ENCODE measurements at regions not wholly inside any gene's neighbourhood (a gene's known extent, or its start where the extent isn't known, plus 50 kb on each side); places are given as distances from the start of the nearest gene placed in this dataset.

- no peak overlapping the region for H3K4me2 ChIP-seq (ENCODE audit: low read depth, low read length)
- H3K9ac ChIP-seq (ENCODE audit: insufficient read depth, low read depth, low read length), result no peak overlapping the region
- TF ChIP-seq MYNN (CRISPR knock-in tag; IDR thresholded peaks at IDR 0.05; ENCODE audit: low read depth) (no peak), BCL3 (CRISPR knock-in tag; IDR thresholded peaks at IDR 0.05) (no peak), ZNF451 (CRISPR knock-in tag; IDR thresholded peaks at IDR 0.05) (no peak), PRDM10 (CRISPR knock-in tag; IDR thresholded peaks at IDR 0.05; ENCODE audit: low read depth) (no peak), NFE2L1 (CRISPR knock-in tag; IDR thresholded peaks at IDR 0.05; ENCODE audit: borderline replicate concordance) (no peak), RXRB (CRISPR knock-in tag; IDR thresholded peaks at IDR 0.05; ENCODE audit: borderline replicate concordance) (no peak), ZXDC (CRISPR knock-in tag; IDR thresholded peaks at IDR 0.05) (no peak)
- H3K79me2 ChIP-seq (ENCODE audit: insufficient read depth, low read length), result no peaks in the 10 kb centered on the region
- FAIRE-seq (no peak), DNase-seq (ENCODE audit: low spot score) (no peak), ATAC-seq (no peak)
- in situ Hi-C loops (cut with HindIII; ENCODE audit: extremely low pct_ligation_motif_present, low pct_unique_long_range_greater_than_20kb) (no loop called here), intact Hi-C loops (cut with micrococcal nuclease; ENCODE audit: unreplicated experiment) (no loop called here)
- no TSS peak for BruUV-seq (replicated peaks)
- no peaks in the 10 kb centered on the region for H3K36me3 ChIP-seq (replicated peaks in 1 of 2; ENCODE audit: control insufficient read depth in 1 of 2, insufficient read depth in 2 of 2, low read length in 2 of 2)
- H3K4me1 ChIP-seq (ENCODE audit: insufficient read depth, low read length), result no peaks in the 10 kb centered on the region
- no peak overlapping the region for H3K27ac ChIP-seq (ENCODE audit: extremely low read length, insufficient read depth, low read length)
- H4K20me1 ChIP-seq (ENCODE audit: insufficient read depth, low read length), result no peaks in the 10 kb centered on the region
- H3K9me3 ChIP-seq (ENCODE audit: low read length), result no peaks in the 10 kb centered on the region
- CTCF ChIA-PET (ENCODE audit: low intra/inter-chr PET ratio, low total read pairs), result no interaction called here
- no peak overlapping the region for H3K4me3 ChIP-seq (replicated peaks in 1 of 3; ENCODE audit: insufficient read depth in 1 of 3, low read depth in 2 of 3, low read length in 3 of 3)
- 28% methylated on average over 8 of the region's 8 CpGs for WGBS (ENCODE audit: low lambda C conversion rate)
- H3K27me3 ChIP-seq (ENCODE audit: control insufficient read depth in 1 of 2, insufficient read depth in 2 of 2, low read length in 2 of 2), result no peaks in the 10 kb centered on the region; a peak in 1 of 5 replicates
- H2AFZ ChIP-seq (ENCODE audit: low read length), result no peak overlapping the region
- POLR2A ChIA-PET, result no interaction called here
Measured at GRCh38 chr2:21658907-21659477, 535.2 kb downstream of the TDRD15 start.

All from HepG2 (cell line).